Activated CD8-positive, alpha-beta memory T cell treated with anti-CD3 and anti-CD28 coated beads, Interleukin-2, amount 10 ng/mL, durations not matched to agents 7 days and 5 days (primary cell): ENCODE measurements at regions not wholly inside any gene's neighbourhood (a gene's known extent, or its start where the extent isn't known, plus 50 kb on each side); places are given as distances from the start of the nearest gene placed in this dataset.
"Not testable (repeated sequence)": the region's sequence is repeated elsewhere in the genome, so short reads cannot be mapped to it uniquely, and the experiment has no call there.

ENCODE experiments used
- ATAC-seq: fragments of 150-1000 bp; cut with Tn5 transposase; one replicate; pipeline ENCODE4 v1.10.0; 2021; ENCODE audit warnings: moderate library complexity
- CTCF ChIA-PET: fragments of 350-600 bp; sonication (Branson Sonifier 250); formaldehyde crosslinking; loops from one replicate; lab custom pipeline; 2021; ENCODE audit warnings: antibody characterized with exemption; lab: Charles Lee
- DNase-seq: peaks from one replicate; pipeline ENCODE4 v3.0.0-alpha.2; 2020
- H3K27ac Mint-ChIP-seq: one replicate; pipeline ENCODE4 v1.8.0; 2021; ENCODE audit warnings: mild to moderate bottlenecking, mixed read lengths
- H3K27me3 Mint-ChIP-seq: one replicate; pipeline ENCODE4 v1.8.0; 2021; ENCODE audit warnings: mixed read lengths
- H3K36me3 Mint-ChIP-seq: one replicate; pipeline ENCODE4 v1.8.0; 2021; ENCODE audit warnings: mild to moderate bottlenecking, mixed read lengths
- H3K4me1 Mint-ChIP-seq: one replicate; pipeline ENCODE4 v1.8.0; 2021; ENCODE audit warnings: mixed read lengths
- H3K4me3 Mint-ChIP-seq: one replicate; pipeline ENCODE4 v1.8.0; 2021; ENCODE audit warnings: mild to moderate bottlenecking, moderate library complexity, mixed read lengths
- H3K9me3 Mint-ChIP-seq: one replicate; pipeline ENCODE4 v1.8.0; 2022; ENCODE audit warnings: low read depth, mixed read lengths

GRCh38 chr3:81823086-81823485, 61.6 kb upstream of the GBE1 start:
- Mint-ChIP-seq H3K4me1 (no peaks in the 10 kb centered on the region), H3K27me3 (peaks cover 6% of the 10 kb centered on the region), H3K36me3 (no peaks in the 10 kb centered on the region), H3K4me3 (no peak overlapping the region), H3K27ac (no peak overlapping the region), H3K9me3 (no peaks in the 10 kb centered on the region)
- CTCF ChIA-PET, result no interaction called here
- DNase-seq (no peak), ATAC-seq (no peak)

- Mint-ChIP-seq H3K27ac (no peak overlapping the region), H3K27me3 (no peaks in the 10 kb centered on the region), H3K4me1 (no peaks in the 10 kb centered on the region), H3K36me3 (no peaks in the 10 kb centered on the region), H3K4me3 (no peak overlapping the region), H3K9me3 (no peaks in the 10 kb centered on the region)
- CTCF ChIA-PET, result no interaction called here
- ATAC-seq, result no peak
- no peak for DNase-seq
Observed at GRCh38 chr3:81816473-81817250, 55.2 kb upstream of the GBE1 start.

GRCh38 chr3:81812098-81812497, 50.7 kb upstream of the GBE1 start:
- H3K4me3 Mint-ChIP-seq, ATAC-seq, H3K27ac Mint-ChIP-seq, H3K36me3 Mint-ChIP-seq, DNase-seq, H3K4me1 Mint-ChIP-seq, H3K27me3 Mint-ChIP-seq, CTCF ChIA-PET, H3K9me3 Mint-ChIP-seq: not testable (repeated sequence)
